ENCODE measurements at regions not wholly inside any gene's neighbourhood (a gene's known extent, or its start where the extent isn't known, plus 50 kb on each side); places are given as distances from the start of the nearest gene placed in this dataset.
A peak's percentile ranks its signal among the peaks of the same experiment; 100 is the strongest.

GRCh38 chr5:4942831-4943178 lies 197.3 kb upstream of the ADAMTS16 start:
- Mint-ChIP-seq H3K9me3 (no peaks in the 10 kb centered on the region), H3K4me3 (no peak overlapping the region), H3K4me1 (ENCODE audit: low read depth in 2 of 2) (no peaks in the 10 kb centered on the region), H3K36me3 (no peaks in the 10 kb centered on the region), H3K27me3 (no peaks in the 10 kb centered on the region), H3K27ac (no peak overlapping the region)
- ATAC-seq (peak in 1 of 2 donors; percentile 38), DNase-seq (ENCODE audit: low spot score) (no peak)

- H3K4me1 Mint-ChIP-seq (ENCODE audit: low read depth in 2 of 2), result no peaks in the 10 kb centered on the region
- no peaks in the 10 kb centered on the region for H3K27me3 Mint-ChIP-seq
- no peaks in the 10 kb centered on the region for H3K9me3 Mint-ChIP-seq
- no peak overlapping the region for H3K4me3 Mint-ChIP-seq
- no peak for DNase-seq (ENCODE audit: low spot score)
- no peak overlapping the region for H3K27ac Mint-ChIP-seq
- no peaks in the 10 kb centered on the region for H3K36me3 Mint-ChIP-seq
- no peak for ATAC-seq
Measured at GRCh38 chr5:4945296-4945695, 194.8 kb upstream of the ADAMTS16 start.

DNA sequence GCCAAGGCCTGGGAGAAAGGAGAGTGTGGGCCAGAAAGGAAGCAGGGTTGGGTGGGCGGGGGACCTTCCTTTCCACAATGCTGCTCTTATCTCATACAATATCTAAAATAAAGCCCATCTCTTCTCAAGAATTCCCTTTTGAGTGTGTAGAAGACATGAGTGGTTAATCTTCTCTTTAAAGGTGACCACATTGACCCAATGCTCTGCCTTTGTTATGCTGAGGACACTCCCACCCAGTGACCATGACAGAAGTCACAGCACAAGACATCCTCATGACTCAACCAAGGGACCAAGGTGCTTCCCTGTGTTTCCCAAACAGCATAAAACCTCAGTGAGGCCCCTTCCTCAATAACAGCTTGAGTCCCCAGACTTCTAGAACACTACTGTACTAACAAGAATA lies 193.0 kb upstream of the ADAMTS16 start:
- no peak for ATAC-seq
- H3K4me3 Mint-ChIP-seq, result no peak overlapping the region
- H3K36me3 Mint-ChIP-seq, result no peaks in the 10 kb centered on the region
- no peak for DNase-seq (ENCODE audit: low spot score)
- H3K9me3 Mint-ChIP-seq, result no peaks in the 10 kb centered on the region
- H3K27ac Mint-ChIP-seq, result no peak overlapping the region
- no peaks in the 10 kb centered on the region for H3K27me3 Mint-ChIP-seq
- no peaks in the 10 kb centered on the region for H3K4me1 Mint-ChIP-seq (ENCODE audit: low read depth in 2 of 2)

- no peaks in the 10 kb centered on the region for H3K4me1 Mint-ChIP-seq (ENCODE audit: low read depth in 2 of 2)
- H3K27me3 Mint-ChIP-seq, result no peaks in the 10 kb centered on the region
- no peaks in the 10 kb centered on the region for H3K9me3 Mint-ChIP-seq
- no peak for ATAC-seq
- H3K36me3 Mint-ChIP-seq, result no peaks in the 10 kb centered on the region
- H3K27ac Mint-ChIP-seq, result no peak overlapping the region
- no peak for DNase-seq (ENCODE audit: low spot score)
- H3K4me3 Mint-ChIP-seq, result no peak overlapping the region
Measured at GRCh38 chr5:4947893-4948536, 192.1 kb upstream of the ADAMTS16 start.

DNA sequence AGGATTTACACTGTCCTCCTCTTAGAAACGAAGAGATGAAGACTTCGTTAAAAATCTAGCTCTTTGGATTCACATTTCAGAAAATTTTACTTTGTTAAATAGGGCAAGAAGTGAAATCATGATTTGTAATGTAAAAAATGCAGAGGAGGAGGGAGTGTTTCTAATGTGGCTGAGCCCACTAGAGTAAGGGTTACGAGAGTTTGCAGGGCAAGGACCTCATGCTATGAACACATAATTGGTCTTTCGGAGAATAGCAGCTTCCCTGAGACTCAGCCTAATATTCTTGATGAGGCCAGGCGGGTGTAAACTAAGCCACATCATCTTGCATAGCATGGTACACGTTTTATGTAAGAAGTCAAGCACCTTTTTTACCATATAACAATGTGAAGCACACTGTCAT lies 191.0 kb upstream of the ADAMTS16 start:
- no peaks in the 10 kb centered on the region for H3K36me3 Mint-ChIP-seq
- no peaks in the 10 kb centered on the region for H3K4me1 Mint-ChIP-seq (ENCODE audit: low read depth in 2 of 2)
- ATAC-seq, result no peak
- H3K9me3 Mint-ChIP-seq, result no peaks in the 10 kb centered on the region
- no peak overlapping the region for H3K27ac Mint-ChIP-seq
- H3K27me3 Mint-ChIP-seq, result no peaks in the 10 kb centered on the region
- no peak for DNase-seq (ENCODE audit: low spot score)
- no peak overlapping the region for H3K4me3 Mint-ChIP-seq

GRCh38 chr5:4953576-4953975 lies 186.6 kb upstream of the ADAMTS16 start:
- Mint-ChIP-seq H3K27me3 (no peaks in the 10 kb centered on the region), H3K4me3 (no peak overlapping the region), H3K9me3 (peaks cover 8% of the 10 kb centered on the region), H3K27ac (no peak overlapping the region), H3K4me1 (ENCODE audit: low read depth in 2 of 2) (no peaks in the 10 kb centered on the region), H3K36me3 (peaks cover 6% of the 10 kb centered on the region)
- DNase-seq (ENCODE audit: low spot score), result no peak
- ATAC-seq, result no peak

GRCh38 chr5:4954048-4954447 lies 186.1 kb upstream of the ADAMTS16 start:
- no peaks in the 10 kb centered on the region for H3K4me1 Mint-ChIP-seq (ENCODE audit: low read depth in 2 of 2)

DNA sequence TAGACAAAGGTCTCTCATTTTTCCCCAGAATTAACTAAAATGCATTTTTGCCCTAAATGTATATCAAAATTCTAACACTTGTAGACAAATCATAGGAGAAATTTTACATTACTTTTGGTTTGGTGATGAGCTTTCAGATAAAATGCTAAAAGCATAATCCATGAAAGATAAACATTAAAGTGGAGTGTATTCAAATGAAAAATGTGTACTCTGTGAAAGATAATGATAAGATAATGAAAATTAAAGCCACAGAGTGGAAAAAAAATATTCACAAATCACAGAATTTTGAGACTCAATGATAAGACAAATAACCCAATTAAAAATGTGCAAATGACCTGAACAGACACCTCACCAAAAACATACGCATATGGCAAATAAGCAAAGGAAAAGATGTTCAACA lies 176.9 kb upstream of the ADAMTS16 start:
- Mint-ChIP-seq H3K9me3 (no peaks in the 10 kb centered on the region), H3K27ac (no peak overlapping the region), H3K36me3 (no peaks in the 10 kb centered on the region), H3K4me3 (no peak overlapping the region), H3K4me1 (ENCODE audit: low read depth in 2 of 2) (no peaks in the 10 kb centered on the region), H3K27me3 (no peaks in the 10 kb centered on the region)
- DNase-seq (ENCODE audit: low spot score) (no peak), ATAC-seq (no peak)

More at GRCh38 chr5:4954048-4954447, 186.1 kb upstream of the ADAMTS16 start:
- Mint-ChIP-seq H3K36me3 (peaks cover 6% of the 10 kb centered on the region), H3K27me3 (no peaks in the 10 kb centered on the region), H3K27ac (no peak overlapping the region), H3K4me3 (no peak overlapping the region), H3K9me3 (peaks cover 8% of the 10 kb centered on the region)
- ATAC-seq, result no peak
- no peak for DNase-seq (ENCODE audit: low spot score)

DNA sequence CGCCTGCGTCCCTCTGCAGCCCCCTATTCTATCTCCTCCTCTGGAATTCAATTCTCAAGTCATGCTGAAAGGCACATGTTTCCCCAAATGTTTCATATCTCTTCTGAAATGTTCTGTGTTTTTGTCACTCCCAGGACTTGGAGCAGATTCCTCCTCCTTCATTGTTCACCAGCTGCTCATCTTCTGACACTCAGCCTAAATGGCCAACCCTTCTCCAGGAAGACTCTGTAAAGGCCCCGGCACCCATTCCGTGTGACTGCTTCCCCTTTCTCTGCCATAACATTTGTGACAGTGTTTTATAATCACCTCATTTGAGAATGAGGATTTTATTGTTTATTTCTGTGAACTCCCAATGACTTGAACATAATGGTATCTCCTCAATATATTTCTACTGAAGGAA lies 170.8 kb upstream of the ADAMTS16 start:
- DNase-seq (ENCODE audit: low spot score) (no peak), ATAC-seq (no peak)
- no peaks in the 10 kb centered on the region for H3K36me3 Mint-ChIP-seq
- no peaks in the 10 kb centered on the region for H3K4me1 Mint-ChIP-seq (ENCODE audit: low read depth in 2 of 2)
- H3K9me3 Mint-ChIP-seq, result peaks cover 16% of the 10 kb centered on the region
- H3K27ac Mint-ChIP-seq, result no peak overlapping the region
- H3K27me3 Mint-ChIP-seq, result no peaks in the 10 kb centered on the region
- no peak overlapping the region for H3K4me3 Mint-ChIP-seq

DNA sequence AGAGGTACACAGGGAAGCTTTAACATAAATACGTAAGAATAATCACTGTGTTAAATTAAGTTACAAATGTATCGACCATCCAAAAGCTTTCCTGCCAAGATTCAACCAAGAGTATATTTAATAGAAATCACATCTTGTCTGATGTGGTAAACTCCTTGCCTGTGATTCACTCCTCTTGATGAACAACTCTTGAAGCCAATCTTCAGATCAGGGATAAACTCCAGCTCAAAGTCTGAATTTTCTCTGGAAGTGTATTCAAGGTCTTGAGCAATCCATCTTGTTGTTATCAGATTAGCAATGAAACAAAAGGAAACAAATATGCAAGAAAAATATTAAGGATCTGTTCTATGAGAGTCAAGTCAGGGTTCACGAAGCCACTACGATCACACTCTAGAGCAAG lies 170.0 kb upstream of the ADAMTS16 start:
- H3K36me3 Mint-ChIP-seq, result no peaks in the 10 kb centered on the region
- peaks cover 17% of the 10 kb centered on the region for H3K9me3 Mint-ChIP-seq

DNA sequence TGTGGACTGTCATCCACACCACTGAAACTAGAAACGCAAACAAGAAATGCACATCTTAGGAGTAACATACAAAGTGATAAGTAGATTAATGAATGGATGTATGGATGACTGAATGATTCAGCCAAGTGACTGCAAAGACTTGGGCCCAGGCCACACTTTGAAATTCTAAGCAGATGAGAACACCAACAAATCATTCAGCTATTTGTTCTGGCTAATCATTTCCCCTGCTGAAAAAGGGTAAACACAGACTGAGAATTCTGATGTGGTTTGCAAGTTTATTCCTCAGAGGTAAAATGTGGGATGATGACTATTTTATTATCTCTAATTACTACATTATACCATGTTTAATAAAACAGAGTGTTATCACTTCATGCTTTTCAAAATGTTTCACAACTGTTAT lies 163.2 kb upstream of the ADAMTS16 start:
- H3K4me3 Mint-ChIP-seq, result no peak overlapping the region
- no peaks in the 10 kb centered on the region for H3K4me1 Mint-ChIP-seq (ENCODE audit: low read depth in 2 of 2)
- ATAC-seq, result no peak

More for the DNA sequence above, 170.0 kb upstream of the ADAMTS16 start:
- Mint-ChIP-seq H3K4me1 (ENCODE audit: low read depth in 2 of 2) (no peaks in the 10 kb centered on the region), H3K27me3 (no peaks in the 10 kb centered on the region), H3K27ac (no peak overlapping the region), H3K4me3 (no peak overlapping the region)
- DNase-seq (ENCODE audit: low spot score) (no peak), ATAC-seq (no peak)

DNA sequence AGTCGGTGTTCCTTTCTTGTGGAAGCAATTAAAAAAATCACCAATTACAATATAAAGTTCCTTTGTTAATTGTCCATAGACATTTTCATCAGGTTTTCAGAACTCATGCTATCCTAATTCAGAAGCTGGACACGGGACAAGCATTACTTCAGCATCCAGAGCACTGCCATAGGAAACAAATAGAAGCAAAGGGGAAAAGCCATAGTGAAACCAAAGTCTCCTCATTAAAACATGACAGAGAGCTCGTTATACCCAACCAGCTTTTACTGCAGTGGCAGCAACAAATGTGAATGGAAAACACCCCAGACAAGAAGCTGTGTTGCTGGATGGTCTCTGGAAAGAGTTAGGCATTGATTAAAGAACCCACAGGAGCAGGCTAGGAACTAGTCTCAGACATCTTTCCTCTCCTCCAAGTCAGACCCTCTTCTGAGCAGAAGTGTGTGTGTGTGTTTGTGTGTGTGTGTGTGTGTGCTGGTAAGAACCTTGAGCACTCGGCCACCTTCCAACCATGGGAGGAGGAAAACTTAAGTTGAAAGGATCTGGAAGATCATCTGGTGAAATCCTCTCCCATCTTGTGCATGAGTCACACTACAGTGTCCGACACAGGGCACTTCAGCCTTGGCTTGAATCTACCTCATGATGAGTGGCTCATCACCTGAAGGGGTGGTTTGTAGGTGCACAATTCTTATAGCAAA lies 162.6 kb upstream of the ADAMTS16 start:
- no peak overlapping the region for H3K27ac Mint-ChIP-seq
- H3K36me3 Mint-ChIP-seq, result no peaks in the 10 kb centered on the region
- H3K27me3 Mint-ChIP-seq, result no peaks in the 10 kb centered on the region
- ATAC-seq (no peak), DNase-seq (ENCODE audit: low spot score) (no peak)
- no peaks in the 10 kb centered on the region for H3K4me1 Mint-ChIP-seq (ENCODE audit: low read depth in 2 of 2)
- H3K4me3 Mint-ChIP-seq, result no peak overlapping the region
- peaks cover 12% of the 10 kb centered on the region for H3K9me3 Mint-ChIP-seq

More for the DNA sequence above, 163.2 kb upstream of the ADAMTS16 start:
- H3K36me3 Mint-ChIP-seq, result no peaks in the 10 kb centered on the region
- no peak for DNase-seq (ENCODE audit: low spot score)
- peaks cover 12% of the 10 kb centered on the region for H3K9me3 Mint-ChIP-seq
- no peaks in the 10 kb centered on the region for H3K27me3 Mint-ChIP-seq
- H3K27ac Mint-ChIP-seq, result no peak overlapping the region

DNA sequence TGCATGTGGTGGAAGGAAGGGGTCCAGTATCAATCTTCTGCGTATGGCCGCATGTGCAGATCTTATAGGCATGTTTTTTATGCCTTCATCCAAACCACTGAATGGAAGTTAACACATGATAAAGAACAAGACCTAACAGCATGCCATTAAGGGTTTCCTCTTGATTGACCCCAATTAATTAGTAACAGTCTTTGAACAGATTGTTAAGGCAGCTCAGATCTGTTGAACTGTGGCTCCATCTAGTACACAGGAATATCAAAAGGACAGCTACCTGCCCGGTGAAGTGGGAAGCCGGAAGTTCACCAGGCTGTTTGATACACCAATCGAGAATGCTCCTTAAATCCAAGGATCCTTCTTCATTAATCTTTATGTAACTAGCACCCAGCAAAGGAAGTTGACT lies 159.9 kb upstream of the ADAMTS16 start:
- no peak for ATAC-seq
- H3K27ac Mint-ChIP-seq, result no peak overlapping the region

DNA sequence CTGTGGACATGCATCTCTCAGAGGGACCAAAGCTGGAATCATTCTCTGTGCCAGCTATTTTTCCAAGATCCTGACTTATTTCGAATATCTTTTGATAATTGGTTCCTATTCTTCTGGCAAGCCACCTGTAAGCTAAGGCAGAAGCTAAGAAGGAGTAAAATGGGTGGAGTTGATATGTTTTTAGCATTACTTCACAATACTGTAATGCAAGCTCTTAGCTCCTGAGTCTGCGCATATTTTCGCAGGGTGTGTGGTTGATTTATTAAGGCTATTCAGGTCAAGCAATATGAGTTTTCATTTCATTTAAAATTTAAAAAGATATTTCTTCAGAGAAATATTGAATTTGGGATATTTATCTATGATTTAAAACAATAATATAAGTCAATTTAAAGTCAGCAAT lies 158.5 kb upstream of the ADAMTS16 start:
- Mint-ChIP-seq H3K4me3 (no peak overlapping the region), H3K4me1 (ENCODE audit: low read depth in 2 of 2) (no peaks in the 10 kb centered on the region), H3K9me3 (no peaks in the 10 kb centered on the region)

More for the DNA sequence above, 159.9 kb upstream of the ADAMTS16 start:
- Mint-ChIP-seq H3K4me1 (ENCODE audit: low read depth in 2 of 2) (no peaks in the 10 kb centered on the region), H3K27me3 (no peaks in the 10 kb centered on the region), H3K9me3 (peaks cover 2% of the 10 kb centered on the region), H3K36me3 (no peaks in the 10 kb centered on the region), H3K4me3 (no peak overlapping the region)
- no peak for DNase-seq (ENCODE audit: low spot score)

GRCh38 chr5:4983701-4984100 lies 156.4 kb upstream of the ADAMTS16 start:
- ATAC-seq, result no peak
- no peak overlapping the region for H3K27ac Mint-ChIP-seq
- DNase-seq (ENCODE audit: low spot score), result no peak
- H3K27me3 Mint-ChIP-seq, result no peaks in the 10 kb centered on the region
- no peak overlapping the region for H3K4me3 Mint-ChIP-seq
- no peaks in the 10 kb centered on the region for H3K4me1 Mint-ChIP-seq (ENCODE audit: low read depth in 2 of 2)
- no peaks in the 10 kb centered on the region for H3K36me3 Mint-ChIP-seq
- H3K9me3 Mint-ChIP-seq, result peaks cover 3% of the 10 kb centered on the region

More for the DNA sequence above, 158.5 kb upstream of the ADAMTS16 start:
- H3K27ac Mint-ChIP-seq, result no peak overlapping the region
- H3K27me3 Mint-ChIP-seq, result no peaks in the 10 kb centered on the region
- no peak for DNase-seq (ENCODE audit: low spot score)
- no peak for ATAC-seq
- no peaks in the 10 kb centered on the region for H3K36me3 Mint-ChIP-seq
